ACC112 (cell line): ENCODE measurements at regions not wholly inside any gene's neighbourhood (a gene's known extent, or its start where the extent isn't known, plus 50 kb on each side); places are given as distances from the start of the nearest gene placed in this dataset.
A peak's percentile ranks its signal among the peaks of the same experiment; 100 is the strongest.

Experiments used
- H2AFZ ChIP-seq: fragments of 200-600 bp; sonication (generic); one replicate; pipeline ENCODE4 v1.6.0; 2017; ENCODE audit warnings: antibody characterized with exemption, low read length; ENCODE audit not compliant: unreplicated experiment
- H3K27ac ChIP-seq: fragments of 200-600 bp; sonication (generic); 2 replicates; pipeline ENCODE4 v1.5.1; 2014; ENCODE audit warnings: low read depth, mild to moderate bottlenecking, antibody characterized with exemption, low read length, moderate library complexity
- H3K27me3 ChIP-seq: fragments of 200-600 bp; sonication (generic); 2 replicates; pipeline ENCODE4 v1.6.1; 2014; ENCODE audit warnings: mild to moderate bottlenecking, antibody characterized with exemption, low read length, moderate library complexity, mixed read lengths; ENCODE audit not compliant: insufficient read depth
- H3K36me3 ChIP-seq: fragments of 200-600 bp; sonication (generic); 2 replicates; pipeline ENCODE4 v1.6.1; 2016; ENCODE audit warnings: mild to moderate bottlenecking, antibody characterized with exemption, low read length, moderate library complexity, mixed read lengths; ENCODE audit not compliant: insufficient read depth
- H3K4me1 ChIP-seq: fragments of 200-600 bp; sonication (generic); one replicate; pipeline ENCODE4 v1.6.1; 2016; ENCODE audit warnings: low read length, mixed read lengths; ENCODE audit not compliant: insufficient read depth, unreplicated experiment, control insufficient read depth
- H3K4me3 ChIP-seq: fragments of 200-600 bp; sonication (generic); 2 replicates; pipeline ENCODE4 v1.5.1; 2014; ENCODE audit warnings: mild to moderate bottlenecking, low read depth, low read length
- H3K79me2 ChIP-seq: fragments of 200-600 bp; sonication (generic); one replicate; pipeline ENCODE4 v1.6.0; 2016; ENCODE audit warnings: low read length; ENCODE audit not compliant: control insufficient read depth, unreplicated experiment, insufficient read depth

- Histone ChIP-seq H3K4me1 (no peaks in the 10 kb centered on the region), H3K27me3 (peaks cover 27% of the 10 kb centered on the region), H3K36me3 (no peaks in the 10 kb centered on the region), H2AFZ (no peak overlapping the region), H3K4me3 (no peak overlapping the region), H3K79me2 (no peaks in the 10 kb centered on the region), H3K27ac (no peak overlapping the region)
Observed at GRCh38 chr16:13856398-13856797, 63.6 kb upstream of the ERCC4 start.

- H3K4me3 ChIP-seq = no peak overlapping the region
- no peak overlapping the region for H2AFZ ChIP-seq
Observed at GRCh38 chr16:13856811-13857511, 63.0 kb upstream of the ERCC4 start.

GRCh38 chr16:13858873-13859580 is 60.9 kb upstream of the ERCC4 start:
- H3K27me3 ChIP-seq = peaks cover 30% of the 10 kb centered on the region
- no peak overlapping the region for H3K27ac ChIP-seq
- H3K79me2 ChIP-seq = no peaks in the 10 kb centered on the region
- H3K4me3 ChIP-seq = no peak overlapping the region
- no peaks in the 10 kb centered on the region for H3K36me3 ChIP-seq
- no peak overlapping the region for H2AFZ ChIP-seq
- no peaks in the 10 kb centered on the region for H3K4me1 ChIP-seq

More at GRCh38 chr16:13856811-13857511, 63.0 kb upstream of the ERCC4 start:
- Histone ChIP-seq H3K36me3 (no peaks in the 10 kb centered on the region), H3K79me2 (no peaks in the 10 kb centered on the region), H3K27me3 (peaks cover 30% of the 10 kb centered on the region), H3K27ac (no peak overlapping the region), H3K4me1 (no peaks in the 10 kb centered on the region)

GRCh38 chr16:13863075-13863765 is 56.7 kb upstream of the ERCC4 start:
- no peak overlapping the region for H2AFZ ChIP-seq

GRCh38 chr16:13864689-13865088 is 55.3 kb upstream of the ERCC4 start:
- peaks cover 41% of the 10 kb centered on the region for H3K27me3 ChIP-seq
- H3K4me1 ChIP-seq = no peaks in the 10 kb centered on the region
- H2AFZ ChIP-seq = no peak overlapping the region
- no peaks in the 10 kb centered on the region for H3K79me2 ChIP-seq
- no peak overlapping the region for H3K4me3 ChIP-seq
- no peak overlapping the region for H3K27ac ChIP-seq
- H3K36me3 ChIP-seq = no peaks in the 10 kb centered on the region

More at GRCh38 chr16:13863075-13863765, 56.7 kb upstream of the ERCC4 start:
- Histone ChIP-seq H3K4me3 (peak overlapping the region; percentile 14; the same call in 1 of the 2 replicates), H3K79me2 (no peaks in the 10 kb centered on the region), H3K4me1 (no peaks in the 10 kb centered on the region), H3K27me3 (peaks cover 35% of the 10 kb centered on the region), H3K36me3 (no peaks in the 10 kb centered on the region), H3K27ac (no peak overlapping the region)

GRCh38 chr16:13866073-13866472 is 53.9 kb upstream of the ERCC4 start:
- Histone ChIP-seq H2AFZ (no peak overlapping the region), H3K27me3 (peaks cover 38% of the 10 kb centered on the region), H3K4me1 (no peaks in the 10 kb centered on the region), H3K79me2 (no peaks in the 10 kb centered on the region), H3K4me3 (no peak overlapping the region), H3K36me3 (no peaks in the 10 kb centered on the region), H3K27ac (no peak overlapping the region)
